K562 (cell line): ENCODE measurements at regions not wholly inside any gene's neighbourhood (a gene's known extent, or its start where the extent isn't known, plus 50 kb on each side); places are given as distances from the start of the nearest gene placed in this dataset.

ENCODE experiments used
- IRF2 ChIP-seq: sonication (generic); formaldehyde crosslinking; IDR thresholded peaks from 2 replicates; pipeline ENCODE4 v1.8.1; 2022; ENCODE audit warnings: mild to moderate bottlenecking, missing genetic modification reagents
- JUNB ChIP-seq: fragments of 450-650 bp; formaldehyde crosslinking; conservative IDR thresholded peaks from 2 replicates; pipeline ENCODE4 v1.4.0; 2020; ENCODE audit warnings: mild to moderate bottlenecking
- PHF8 ChIP-seq: fragments of 200-600 bp; sonication (generic); IDR thresholded peaks from 2 replicates; pipeline ENCODE4 v1.6.1; 2012; ENCODE audit warnings: mixed run types, mild to moderate bottlenecking, inconsistent platforms, low read length, moderate library complexity, borderline replicate concordance
- SMAD1 ChIP-seq: fragments of 150-350 bp; IDR thresholded peaks from 2 replicates; pipeline ENCODE4 v1.6.1; 2014; ENCODE audit warnings: low read length, low read depth; ENCODE audit not compliant: partially characterized antibody
- ZC3H4 ChIP-seq: sonication (generic); formaldehyde crosslinking; IDR thresholded peaks from 2 replicates; pipeline ENCODE4 v1.9.0; 2021; ENCODE audit warnings: missing genetic modification reagents, borderline replicate concordance
- ZNF316 ChIP-seq: fragments of 450-650 bp; IDR thresholded peaks from 2 replicates; pipeline ENCODE4 v1.6.1; 2016
- ZNF561 ChIP-seq: fragments of 450-650 bp; formaldehyde crosslinking; conservative IDR thresholded peaks from 2 replicates; pipeline ENCODE4 v1.4.0; 2020; ENCODE audit warnings: mild to moderate bottlenecking, moderate library complexity
- TF ChIP-seq, protein P1 (sequence below), 2 experiments: fragments of 200-800 bp in 1 of 2; sonication (Bioruptor generic) in 1 of 2; sonication (generic) in 1 of 2; formaldehyde crosslinking in 1 of 2; IDR thresholded peaks in 1 of 2; conservative IDR thresholded peaks in 1 of 2; 2 replicates each; pipeline versions ENCODE4 v1.5.0 to v1.6.1; 2016 to 2020; ENCODE audit warnings: missing compliant biosample characterization in 1 of 2, missing genetic modification characterization in 1 of 2, missing genetic modification reagents in 1 of 2
- TF ChIP-seq, protein P2 (sequence below): fragments of 250-450 bp; sonication (Bioruptor Pico); IDR thresholded peaks from 2 replicates; pipeline ENCODE4 v1.4.0; 2020

DNA sequence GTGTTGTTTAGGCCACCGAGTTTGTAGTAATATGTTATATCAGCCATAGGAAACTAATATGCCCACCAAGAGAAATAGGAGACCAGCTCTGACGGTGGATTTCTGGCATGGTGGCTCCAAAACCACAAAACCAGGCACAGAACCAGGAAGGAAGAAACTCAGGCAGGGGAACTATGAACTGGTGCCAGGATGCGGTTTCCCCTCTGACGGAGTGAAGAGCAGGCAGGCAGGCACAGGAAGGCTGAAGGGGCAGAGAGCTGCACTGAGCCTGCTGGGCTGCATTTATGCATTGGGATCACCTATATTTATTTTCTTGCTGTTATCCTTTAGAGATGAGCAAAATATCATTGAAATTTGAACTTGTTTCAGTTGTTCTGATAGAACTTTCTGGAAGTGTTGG is 479.4 kb downstream of the VRK1 start (continued):
- TF ChIP-seq ZC3H4 (CRISPR knock-in tag) (no peak), JUNB (CRISPR knock-in tag) (no peak), SMAD1 (no peak), PHF8 (no peak), ZNF316 (no peak), IRF2 (CRISPR knock-in tag) (no peak), ZNF561 (CRISPR knock-in tag) (no peak)
- TF ChIP-seq, protein P1, sequence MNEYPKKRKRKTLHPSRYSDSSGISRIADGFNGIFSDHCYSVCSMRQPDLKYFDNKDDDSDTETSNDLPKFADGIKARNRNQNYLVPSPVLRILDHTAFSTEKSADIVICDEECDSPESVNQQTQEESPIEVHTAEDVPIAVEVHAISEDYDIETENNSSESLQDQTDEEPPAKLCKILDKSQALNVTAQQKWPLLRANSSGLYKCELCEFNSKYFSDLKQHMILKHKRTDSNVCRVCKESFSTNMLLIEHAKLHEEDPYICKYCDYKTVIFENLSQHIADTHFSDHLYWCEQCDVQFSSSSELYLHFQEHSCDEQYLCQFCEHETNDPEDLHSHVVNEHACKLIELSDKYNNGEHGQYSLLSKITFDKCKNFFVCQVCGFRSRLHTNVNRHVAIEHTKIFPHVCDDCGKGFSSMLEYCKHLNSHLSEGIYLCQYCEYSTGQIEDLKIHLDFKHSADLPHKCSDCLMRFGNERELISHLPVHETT (CRISPR knock-in tag; conservative IDR thresholded peaks at IDR 0.05 in 1 of 2, IDR thresholded peaks at IDR 0.05 in 1 of 2): no peak
- TF ChIP-seq, protein P2, sequence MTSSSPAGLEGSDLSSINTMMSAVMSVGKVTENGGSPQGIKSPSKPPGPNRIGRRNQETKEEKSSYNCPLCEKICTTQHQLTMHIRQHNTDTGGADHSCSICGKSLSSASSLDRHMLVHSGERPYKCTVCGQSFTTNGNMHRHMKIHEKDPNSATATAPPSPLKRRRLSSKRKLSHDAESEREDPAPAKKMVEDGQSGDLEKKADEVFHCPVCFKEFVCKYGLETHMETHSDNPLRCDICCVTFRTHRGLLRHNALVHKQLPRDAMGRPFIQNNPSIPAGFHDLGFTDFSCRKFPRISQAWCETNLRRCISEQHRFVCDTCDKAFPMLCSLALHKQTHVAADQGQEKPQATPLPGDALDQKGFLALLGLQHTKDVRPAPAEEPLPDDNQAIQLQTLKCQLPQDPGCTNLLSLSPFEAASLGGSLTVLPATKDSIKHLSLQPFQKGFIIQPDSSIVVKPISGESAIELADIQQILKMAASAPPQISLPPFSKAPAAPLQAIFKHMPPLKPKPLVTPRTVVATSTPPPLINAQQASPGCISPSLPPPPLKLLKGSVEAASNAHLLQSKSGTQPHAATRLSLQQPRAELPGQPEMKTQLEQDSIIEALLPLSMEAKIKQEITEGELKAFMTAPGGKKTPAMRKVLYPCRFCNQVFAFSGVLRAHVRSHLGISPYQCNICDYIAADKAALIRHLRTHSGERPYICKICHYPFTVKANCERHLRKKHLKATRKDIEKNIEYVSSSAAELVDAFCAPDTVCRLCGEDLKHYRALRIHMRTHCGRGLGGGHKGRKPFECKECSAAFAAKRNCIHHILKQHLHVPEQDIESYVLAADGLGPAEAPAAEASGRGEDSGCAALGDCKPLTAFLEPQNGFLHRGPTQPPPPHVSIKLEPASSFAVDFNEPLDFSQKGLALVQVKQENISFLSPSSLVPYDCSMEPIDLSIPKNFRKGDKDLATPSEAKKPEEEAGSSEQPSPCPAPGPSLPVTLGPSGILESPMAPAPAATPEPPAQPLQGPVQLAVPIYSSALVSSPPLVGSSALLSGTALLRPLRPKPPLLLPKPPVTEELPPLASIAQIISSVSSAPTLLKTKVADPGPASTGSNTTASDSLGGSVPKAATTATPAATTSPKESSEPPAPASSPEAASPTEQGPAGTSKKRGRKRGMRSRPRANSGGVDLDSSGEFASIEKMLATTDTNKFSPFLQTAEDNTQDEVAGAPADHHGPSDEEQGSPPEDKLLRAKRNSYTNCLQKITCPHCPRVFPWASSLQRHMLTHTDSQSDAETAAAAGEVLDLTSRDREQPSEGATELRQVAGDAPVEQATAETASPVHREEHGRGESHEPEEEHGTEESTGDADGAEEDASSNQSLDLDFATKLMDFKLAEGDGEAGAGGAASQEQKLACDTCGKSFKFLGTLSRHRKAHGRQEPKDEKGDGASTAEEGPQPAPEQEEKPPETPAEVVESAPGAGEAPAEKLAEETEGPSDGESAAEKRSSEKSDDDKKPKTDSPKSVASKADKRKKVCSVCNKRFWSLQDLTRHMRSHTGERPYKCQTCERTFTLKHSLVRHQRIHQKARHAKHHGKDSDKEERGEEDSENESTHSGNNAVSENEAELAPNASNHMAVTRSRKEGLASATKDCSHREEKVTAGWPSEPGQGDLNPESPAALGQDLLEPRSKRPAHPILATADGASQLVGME (CRISPR knock-in tag): no peak
